WTC11 (cell line): ENCODE measurements at regions not wholly inside any gene's neighbourhood (a gene's known extent, or its start where the extent isn't known, plus 50 kb on each side); places are given as distances from the start of the nearest gene placed in this dataset. TPM values are rescaled to one million over a fixed set of nuclear protein-coding genes. Genes with fewer than 3 reads are reported as not detected.

Source experiments
- ATAC-seq: fragments of 200-7000 bp; cut with Tn5 transposase; 2 replicates; pipeline ENCODE4 v1.10.0; 2021; ENCODE audit warnings: mild to moderate bottlenecking, moderate library complexity
- CTCF ChIA-PET: fragments of 300-600 bp; sonication (Branson Sonifier 250); formaldehyde crosslinking; loops from one replicate; lab custom pipeline; 2021; ENCODE audit warnings: antibody characterized with exemption; lab: Charles Lee
- POLR2A ChIA-PET: fragments of 350-600 bp; sonication (Branson Sonifier 250); formaldehyde crosslinking; loops from one replicate; lab custom pipeline; 2021; ENCODE audit warnings: antibody characterized with exemption; lab: Charles Lee
- DNase-seq: peaks from one replicate; pipeline ENCODE4 v3.0.0; 2021; ENCODE audit warnings: low spot score
- H3K27ac Mint-ChIP-seq: 2 replicates; pipeline ENCODE4 v1.8.0; 2021; ENCODE audit warnings: mixed read lengths
- H3K27me3 Mint-ChIP-seq: 2 replicates; pipeline ENCODE4 v1.8.0; 2021; ENCODE audit warnings: low read depth, mild to moderate bottlenecking, moderate library complexity, mixed read lengths
- H3K36me3 Mint-ChIP-seq: 2 replicates; pipeline ENCODE4 v1.8.0; 2021; ENCODE audit warnings: mixed read lengths
- H3K4me1 Mint-ChIP-seq: 2 replicates; pipeline ENCODE4 v1.8.0; 2022; ENCODE audit warnings: mixed read lengths
- H3K4me3 Mint-ChIP-seq: 2 replicates; pipeline ENCODE4 v1.8.0; 2021; ENCODE audit warnings: mild to moderate bottlenecking, moderate library complexity, mixed read lengths
- H3K9me3 Mint-ChIP-seq: 2 replicates; pipeline ENCODE4 v1.8.0; 2021; ENCODE audit warnings: mixed read lengths
- ATF3 ChIP-seq: sonication (generic); formaldehyde crosslinking; conservative IDR thresholded peaks from 2 replicates; pipeline ENCODE4 v1.8.1; 2022; ENCODE audit warnings: mild to moderate bottlenecking, missing genetic modification reagents
- ELF4 ChIP-seq: sonication (generic); formaldehyde crosslinking; IDR thresholded peaks from 2 replicates; pipeline ENCODE4 v1.8.1; 2022; ENCODE audit warnings: low read depth, mild to moderate bottlenecking, moderate library complexity, missing genetic modification reagents
- FOXP1 ChIP-seq: sonication (generic); formaldehyde crosslinking; IDR thresholded peaks from 2 replicates; pipeline ENCODE4 v1.8.0; 2022; ENCODE audit warnings: missing genetic modification reagents, mild to moderate bottlenecking, moderate library complexity, borderline replicate concordance
- KAT7 ChIP-seq: sonication (generic); formaldehyde crosslinking; IDR thresholded peaks from 2 replicates; pipeline ENCODE4 v1.8.1; 2023; ENCODE audit warnings: missing genetic modification reagents, mild to moderate bottlenecking, borderline replicate concordance
- MLX ChIP-seq: sonication (generic); formaldehyde crosslinking; IDR thresholded peaks from 2 replicates; pipeline ENCODE4 v1.8.1; 2023; ENCODE audit warnings: mild to moderate bottlenecking, missing genetic modification reagents, moderate library complexity
- NFE2L1 ChIP-seq: sonication (generic); formaldehyde crosslinking; IDR thresholded peaks from 2 replicates; pipeline ENCODE4 v1.8.1; 2023; ENCODE audit warnings: missing genetic modification reagents
- RORB ChIP-seq: fragments of 250-450 bp; sonication (Bioruptor Pico); IDR thresholded peaks from 2 replicates; pipeline ENCODE4 v1.9.0; 2021; ENCODE audit warnings: mild to moderate bottlenecking
- SMAD3 ChIP-seq: sonication (generic); formaldehyde crosslinking; IDR thresholded peaks from 2 replicates; pipeline ENCODE4 v1.8.0; 2022; ENCODE audit warnings: missing genetic modification reagents, mild to moderate bottlenecking, borderline replicate concordance
- TEAD1 ChIP-seq: sonication (generic); formaldehyde crosslinking; IDR thresholded peaks from 2 replicates; pipeline ENCODE4 v1.8.0; 2022; ENCODE audit warnings: mild to moderate bottlenecking, missing genetic modification reagents
- TP53 ChIP-seq: sonication (generic); formaldehyde crosslinking; IDR thresholded peaks from 2 replicates; pipeline ENCODE4 v1.8.1; 2023; ENCODE audit warnings: mild to moderate bottlenecking, missing genetic modification reagents
- ZBTB21 ChIP-seq: sonication (generic); formaldehyde crosslinking; IDR thresholded peaks from 2 replicates; pipeline ENCODE4 v1.8.1; 2023; ENCODE audit warnings: mild to moderate bottlenecking, missing genetic modification reagents, borderline replicate concordance
- ZNF416 ChIP-seq: fragments of 250-450 bp; sonication (Bioruptor Pico); IDR thresholded peaks from 2 replicates; pipeline ENCODE4 v1.9.0; 2021; ENCODE audit warnings: mild to moderate bottlenecking, inconsistent platforms
- microRNA-seq: library from miRNA; unstranded; fragments of <30 nt; microRNA quantifications from one replicate; pipeline ENCODE4 v1.2.0, GENCODE V29; 2022; ENCODE audit warnings: borderline number of aligned reads
- TF ChIP-seq, protein P1 (sequence below): fragments of 250-450 bp; sonication (Bioruptor Pico); IDR thresholded peaks from 2 replicates; pipeline ENCODE4 v1.8.0; 2021; ENCODE audit warnings: mild to moderate bottlenecking
- TF ChIP-seq, protein P2 (sequence below): sonication (generic); formaldehyde crosslinking; IDR thresholded peaks from 2 replicates; pipeline ENCODE4 v1.8.0; 2022; ENCODE audit warnings: mild to moderate bottlenecking, missing genetic modification reagents

DNA sequence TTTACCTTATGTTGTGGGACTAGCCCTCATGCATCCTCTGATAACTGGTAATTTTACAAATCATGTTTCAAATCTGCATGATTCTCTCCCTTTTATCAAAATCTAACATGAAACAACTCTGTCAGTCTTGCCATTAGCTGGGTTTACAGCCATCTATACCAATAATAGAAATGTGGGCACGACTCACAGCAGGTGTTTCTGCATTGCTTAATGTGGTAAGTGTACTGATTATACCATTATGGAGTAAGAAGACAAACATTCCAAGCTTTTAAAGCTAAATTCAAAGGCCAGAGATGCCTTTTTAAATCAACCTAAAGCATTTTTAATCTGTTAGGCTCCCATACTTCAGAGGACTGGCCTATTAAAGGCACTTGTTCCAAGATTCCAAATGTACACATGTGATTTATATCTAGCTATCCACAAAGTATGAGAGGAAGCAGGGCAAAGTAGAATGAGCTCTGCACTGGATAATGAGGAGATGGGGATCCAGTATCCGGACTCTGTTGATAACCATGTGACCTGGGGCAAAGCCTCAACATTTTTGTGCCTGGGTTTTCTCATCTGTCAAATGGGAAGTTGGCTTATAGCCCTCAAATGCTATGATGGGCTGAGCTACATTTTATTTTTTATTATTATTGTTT is 52.3 kb upstream of the FUT8 start:
- Mint-ChIP-seq H3K36me3 (no peaks in the 10 kb centered on the region), H3K27me3 (0 out of 2 replicates have a peak, but pooled peaks cover 2% of the 10 kb centered on the region), H3K4me1 (peaks cover 18% of the 10 kb centered on the region), H3K9me3 (no peaks in the 10 kb centered on the region), H3K4me3 (no peak overlapping the region), H3K27ac (no peak overlapping the region)
- ChIA-PET CTCF (interaction anchor here (1.0 kb wide), 1 partner anchor 196 kb away, joined by 4 read pairs; no protein-coding TSS in a partner anchor), POLR2A (interaction anchor here (0.8 to 1.0 kb wide), 2 partner anchors 18 to 28 kb away, joined by 3 to 7 read pairs; no protein-coding TSS in a partner anchor)
- no peak for TF ChIP-seq ZNF416 (CRISPR knock-in tag)
- TF ChIP-seq NFE2L1 (CRISPR knock-in tag) = no peak
- no peak for TF ChIP-seq ZBTB21 (CRISPR knock-in tag)
- no peak for TF ChIP-seq KAT7
- DNase-seq = no peak
- no peak for ATAC-seq

- Mint-ChIP-seq H3K27ac (no peak overlapping the region), H3K4me3 (no peak overlapping the region), H3K27me3 (0 out of 2 replicates have a peak, but pooled peaks cover 2% of the 10 kb centered on the region), H3K9me3 (no peaks in the 10 kb centered on the region), H3K36me3 (no peaks in the 10 kb centered on the region), H3K4me1 (peaks cover 15% of the 10 kb centered on the region)
- TF ChIP-seq, protein P1, sequence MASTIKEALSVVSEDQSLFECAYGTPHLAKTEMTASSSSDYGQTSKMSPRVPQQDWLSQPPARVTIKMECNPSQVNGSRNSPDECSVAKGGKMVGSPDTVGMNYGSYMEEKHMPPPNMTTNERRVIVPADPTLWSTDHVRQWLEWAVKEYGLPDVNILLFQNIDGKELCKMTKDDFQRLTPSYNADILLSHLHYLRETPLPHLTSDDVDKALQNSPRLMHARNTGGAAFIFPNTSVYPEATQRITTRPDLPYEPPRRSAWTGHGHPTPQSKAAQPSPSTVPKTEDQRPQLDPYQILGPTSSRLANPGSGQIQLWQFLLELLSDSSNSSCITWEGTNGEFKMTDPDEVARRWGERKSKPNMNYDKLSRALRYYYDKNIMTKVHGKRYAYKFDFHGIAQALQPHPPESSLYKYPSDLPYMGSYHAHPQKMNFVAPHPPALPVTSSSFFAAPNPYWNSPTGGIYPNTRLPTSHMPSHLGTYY = no peak
- TF ChIP-seq, protein P2, sequence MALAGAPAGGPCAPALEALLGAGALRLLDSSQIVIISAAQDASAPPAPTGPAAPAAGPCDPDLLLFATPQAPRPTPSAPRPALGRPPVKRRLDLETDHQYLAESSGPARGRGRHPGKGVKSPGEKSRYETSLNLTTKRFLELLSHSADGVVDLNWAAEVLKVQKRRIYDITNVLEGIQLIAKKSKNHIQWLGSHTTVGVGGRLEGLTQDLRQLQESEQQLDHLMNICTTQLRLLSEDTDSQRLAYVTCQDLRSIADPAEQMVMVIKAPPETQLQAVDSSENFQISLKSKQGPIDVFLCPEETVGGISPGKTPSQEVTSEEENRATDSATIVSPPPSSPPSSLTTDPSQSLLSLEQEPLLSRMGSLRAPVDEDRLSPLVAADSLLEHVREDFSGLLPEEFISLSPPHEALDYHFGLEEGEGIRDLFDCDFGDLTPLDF = no peak
- TF ChIP-seq TP53 (CRISPR knock-in tag) (no peak), FOXP1 (CRISPR knock-in tag) (no peak), ELF4 (CRISPR knock-in tag) (no peak), TEAD1 (CRISPR knock-in tag) (no peak), SMAD3 (CRISPR knock-in tag) (no peak), MLX (CRISPR knock-in tag) (no peak), RORB (CRISPR knock-in tag) (no peak), ATF3 (CRISPR knock-in tag) (no peak), ZNF416 (CRISPR knock-in tag) (no peak)
- ChIA-PET CTCF (no interaction called here), POLR2A (no interaction called here)
- no peak for ATAC-seq
- no peak for DNase-seq
Measured at GRCh38 chr14:65361920-65362319, 50.6 kb upstream of the FUT8 start.

Small RNA genes in the stretch of these regions (microRNA-seq; reads per million reads assigned to microRNA genes)
- not detected for gene MIR4708
